ENCODE measurements at regions not wholly inside any gene's neighbourhood (a gene's known extent, or its start where the extent isn't known, plus 50 kb on each side); places are given as distances from the start of the nearest gene placed in this dataset.
A peak's percentile ranks its signal among the peaks of the same experiment; 100 is the strongest.

GRCh38 chr5:60354311-60354710, 345.7 kb downstream of the DEPDC1B start:
- BruUV-seq (replicated peaks): no TSS peak
- Histone ChIP-seq H3K9me3 (ENCODE audit: insufficient read depth, low read depth) (no peaks in the 10 kb centered on the region), H3K36me3 (ENCODE audit: low read depth) (no peaks in the 10 kb centered on the region), H2AFZ (no peak overlapping the region), H3K4me2 (no peak overlapping the region), H3K4me1 (replicated peaks; ENCODE audit: insufficient read depth) (no peaks in the 10 kb centered on the region), H3F3A (ENCODE audit: insufficient read depth, low read depth) (no peaks in the 10 kb centered on the region), H4K20me1 (ENCODE audit: insufficient read depth) (no peaks in the 10 kb centered on the region), H3K79me2 (ENCODE audit: low read depth) (no peaks in the 10 kb centered on the region), H3K27me3 (ENCODE audit: insufficient read depth, low read depth) (no peaks in the 10 kb centered on the region), H3K4me3 (no peak overlapping the region), H3K9me2 (ENCODE audit: insufficient read depth) (no peaks in the 10 kb centered on the region), H3K27ac (no peak overlapping the region)
- ChIA-PET POLR2A (ENCODE audit: unreplicated experiment) (no interaction called here), CTCF (no interaction called here)
- no peak for TF ChIP-seq EZH2 (IDR thresholded peaks at IDR 0.05; ENCODE audit: low read depth)
- TF ChIP-seq CTCF (conservative IDR thresholded peaks at IDR 0.05): no peak
- intact Hi-C loops (cut with micrococcal nuclease; ENCODE audit: unreplicated experiment): no loop called here
- no peak for DNase-seq

GRCh38 chr5:60352992-60353599, 346.9 kb downstream of the DEPDC1B start:
- Histone ChIP-seq H3K36me3 (ENCODE audit: low read depth) (no peaks in the 10 kb centered on the region), H3K4me3 (no peak overlapping the region), H3K27me3 (ENCODE audit: insufficient read depth, low read depth) (no peaks in the 10 kb centered on the region), H3K9me3 (ENCODE audit: insufficient read depth, low read depth) (no peaks in the 10 kb centered on the region), H3K4me2 (no peak overlapping the region), H3K9me2 (ENCODE audit: insufficient read depth) (no peaks in the 10 kb centered on the region), H3K27ac (no peak overlapping the region), H3K79me2 (ENCODE audit: low read depth) (no peaks in the 10 kb centered on the region), H2AFZ (no peak overlapping the region), H3F3A (ENCODE audit: insufficient read depth, low read depth) (no peaks in the 10 kb centered on the region), H3K4me1 (replicated peaks; ENCODE audit: insufficient read depth) (no peaks in the 10 kb centered on the region), H4K20me1 (ENCODE audit: insufficient read depth) (no peaks in the 10 kb centered on the region)
- intact Hi-C loops (cut with micrococcal nuclease; ENCODE audit: unreplicated experiment): no loop called here
- BruUV-seq (replicated peaks): no TSS peak
- DNase-seq: no peak
- CTCF ChIA-PET: no interaction called here
- POLR2A ChIA-PET (ENCODE audit: unreplicated experiment): interaction anchor here (0.6 kb wide), 1 partner anchor 12 kb away, joined by 8 read pairs; no protein-coding TSS in a partner anchor
- TF ChIP-seq EZH2 (IDR thresholded peaks at IDR 0.05; ENCODE audit: low read depth) (no peak), CTCF (conservative IDR thresholded peaks at IDR 0.05) (no peak)

- no TSS peak for BruUV-seq (replicated peaks)
- H3K9me2 ChIP-seq (ENCODE audit: insufficient read depth): no peaks in the 10 kb centered on the region
- TF ChIP-seq EZH2 (IDR thresholded peaks at IDR 0.05; ENCODE audit: low read depth) (no peak), CTCF (conservative IDR thresholded peaks at IDR 0.05) (no peak)
- ChIA-PET POLR2A (ENCODE audit: unreplicated experiment) (no interaction called here), CTCF (no interaction called here)
- DNase-seq: peak in 1 of 2 experiments; percentile 16
- no peaks in the 10 kb centered on the region for H4K20me1 ChIP-seq (ENCODE audit: insufficient read depth)
- H3K27me3 ChIP-seq (ENCODE audit: insufficient read depth, low read depth): no peaks in the 10 kb centered on the region
- H3K4me2 ChIP-seq: no peak overlapping the region
- H3K36me3 ChIP-seq (ENCODE audit: low read depth): no peaks in the 10 kb centered on the region
- no peak overlapping the region for H2AFZ ChIP-seq
- no peak overlapping the region for H3K27ac ChIP-seq
- no peaks in the 10 kb centered on the region for H3F3A ChIP-seq (ENCODE audit: insufficient read depth, low read depth)
- H3K9me3 ChIP-seq (ENCODE audit: insufficient read depth, low read depth): no peaks in the 10 kb centered on the region
- no peaks in the 10 kb centered on the region for H3K4me1 ChIP-seq (replicated peaks; ENCODE audit: insufficient read depth)
- intact Hi-C loops (cut with micrococcal nuclease; ENCODE audit: unreplicated experiment): no loop called here
- no peak overlapping the region for H3K4me3 ChIP-seq
- H3K79me2 ChIP-seq (ENCODE audit: low read depth): no peaks in the 10 kb centered on the region
Measured at GRCh38 chr5:60350794-60351193, 349.2 kb downstream of the DEPDC1B start.
